GOT3 (cell line): ENCODE measurements at regions not wholly inside any gene's neighbourhood (a gene's known extent, or its start where the extent isn't known, plus 50 kb on each side); places are given as distances from the start of the nearest gene placed in this dataset.
"Not testable (repeated sequence)": the region's sequence is repeated elsewhere in the genome, so short reads cannot be mapped to it uniquely, and the experiment has no call there.

Experiments used
- DNase-seq: peaks from one replicate; lab custom pipeline; 2025; ENCODE audit warnings: mixed read lengths; lab: John Stamatoyannopoulos, UW

DNA sequence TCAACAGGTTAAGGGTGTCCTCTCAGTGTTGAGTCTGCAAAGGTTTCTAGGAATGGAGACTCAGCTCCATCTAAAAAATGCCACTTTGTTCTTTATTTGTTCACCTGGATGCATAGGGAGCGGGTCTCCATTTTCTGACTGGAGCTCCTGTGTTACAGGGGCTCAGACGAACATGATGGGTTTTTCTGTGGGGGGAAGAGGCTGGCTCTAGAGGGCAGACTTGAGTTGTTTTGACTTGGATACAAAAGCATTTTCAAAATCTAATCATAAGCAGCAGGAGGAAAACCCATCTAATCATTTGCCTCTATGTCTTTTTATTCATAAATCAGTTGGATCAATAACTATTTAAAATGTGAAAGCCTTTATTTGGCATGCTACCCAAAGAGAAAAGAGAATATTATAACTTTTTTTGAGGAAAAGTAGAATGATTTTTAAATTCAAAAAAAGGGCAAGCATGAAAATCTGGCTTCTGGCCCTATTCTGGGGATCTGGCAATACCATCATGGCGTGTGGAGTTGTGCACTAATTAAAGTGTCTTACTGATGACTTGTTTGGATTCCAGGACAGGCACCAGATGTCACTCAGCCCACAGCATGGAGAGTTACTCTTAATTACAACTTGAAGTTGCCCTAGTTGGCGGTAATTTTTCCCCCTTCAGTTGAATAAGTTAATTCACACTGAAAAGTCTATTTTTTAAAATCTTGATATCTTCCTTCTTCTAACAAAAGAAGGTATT is 594.9 kb downstream of the REEP3 start:
- no peak for DNase-seq

- DNase-seq, result no peak
These were observed 595.5 kb downstream of the REEP3 start for GRCh38 chr10:64116707-64117106.

DNA sequence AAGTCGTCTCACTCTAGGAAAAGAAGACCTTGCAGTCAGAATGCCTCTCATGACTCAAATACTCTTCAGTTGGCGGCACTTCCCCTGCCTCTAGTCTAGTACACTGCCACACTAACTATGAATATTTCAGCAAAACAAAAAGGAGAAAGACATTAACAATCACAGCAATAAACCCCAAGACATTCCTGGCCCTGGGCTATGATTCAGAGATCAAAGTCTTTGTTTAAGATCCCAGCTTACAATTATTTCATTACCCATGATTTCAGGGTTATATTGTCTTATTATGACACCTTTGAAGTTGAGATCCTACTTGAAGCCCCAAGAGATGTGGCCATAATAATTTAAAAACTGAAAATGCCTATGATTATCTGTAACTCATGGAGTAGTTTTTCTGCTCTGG is 597.5 kb downstream of the REEP3 start:
- DNase-seq, result no peak

- DNase-seq, result not testable (repeated sequence)
These were observed 599.2 kb downstream of the REEP3 start for GRCh38 chr10:64120301-64120980.

DNA sequence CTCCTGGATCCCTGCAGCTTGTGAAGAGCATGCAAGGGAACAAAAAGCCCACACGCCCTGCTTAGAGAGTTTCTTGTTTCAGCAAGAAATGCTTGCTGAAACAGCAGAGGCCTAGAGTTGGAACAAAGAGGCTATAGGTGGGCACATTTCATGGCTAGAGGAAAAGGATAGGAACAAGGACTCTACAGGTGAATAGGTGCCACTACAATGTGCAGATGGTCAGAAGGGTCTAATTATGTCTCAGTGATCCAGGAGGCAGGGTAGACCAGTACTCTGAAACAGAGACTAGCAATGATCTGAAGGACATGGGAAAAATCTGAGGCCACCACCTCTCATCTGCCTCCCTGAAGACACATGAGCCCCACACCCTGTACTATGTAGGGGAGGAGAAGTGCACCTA is 609.0 kb downstream of the REEP3 start:
- DNase-seq, result no peak

GRCh38 chr10:64134676-64135075 is 613.5 kb downstream of the REEP3 start:
- no peak for DNase-seq

DNA sequence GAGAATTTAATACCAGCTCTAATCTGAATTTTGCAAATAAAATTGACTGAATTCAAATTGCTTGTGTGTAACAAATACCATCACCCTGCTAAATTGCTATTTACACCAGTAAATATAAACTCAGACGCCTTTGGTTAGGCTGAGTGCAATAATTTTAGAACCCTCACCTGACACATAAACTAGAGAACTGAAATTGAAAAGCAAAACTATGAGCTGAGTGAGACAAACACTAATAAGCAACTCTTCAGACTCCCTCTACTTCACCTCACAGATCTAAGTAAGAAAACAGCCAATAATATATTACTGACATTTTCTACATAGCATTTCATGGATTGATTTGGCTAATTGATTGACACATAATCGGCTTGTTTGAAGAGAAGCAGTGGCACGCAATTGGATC is 621.2 kb downstream of the REEP3 start:
- DNase-seq, result no peak

GRCh38 chr10:64148607-64149006 is 627.4 kb downstream of the REEP3 start:
- DNase-seq, result no peak

DNA sequence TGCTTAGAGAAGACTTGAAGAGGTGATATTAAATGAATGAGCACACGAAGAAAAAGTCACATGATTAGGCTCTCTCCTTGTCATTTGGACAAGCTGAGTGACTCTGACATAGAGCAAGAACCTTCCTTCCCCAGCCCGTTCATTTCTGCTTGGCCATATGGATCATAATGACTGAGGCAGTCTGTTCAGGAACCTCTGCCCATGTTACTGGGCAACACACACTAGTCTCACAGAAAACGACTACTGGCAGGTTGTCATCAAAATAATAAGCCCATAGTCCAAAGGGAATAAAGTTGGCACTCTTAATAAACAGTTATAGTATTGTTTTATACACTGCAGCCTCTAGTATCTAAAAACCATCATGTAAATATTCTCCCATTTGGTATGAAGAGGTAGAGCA is 635.0 kb downstream of the REEP3 start:
- DNase-seq, result no peak

GRCh38 chr10:64158551-64158950 is 637.4 kb downstream of the REEP3 start:
- no peak for DNase-seq

- DNase-seq, result no peak
These were observed 639.0 kb downstream of the REEP3 start for GRCh38 chr10:64159910-64160872.

DNA sequence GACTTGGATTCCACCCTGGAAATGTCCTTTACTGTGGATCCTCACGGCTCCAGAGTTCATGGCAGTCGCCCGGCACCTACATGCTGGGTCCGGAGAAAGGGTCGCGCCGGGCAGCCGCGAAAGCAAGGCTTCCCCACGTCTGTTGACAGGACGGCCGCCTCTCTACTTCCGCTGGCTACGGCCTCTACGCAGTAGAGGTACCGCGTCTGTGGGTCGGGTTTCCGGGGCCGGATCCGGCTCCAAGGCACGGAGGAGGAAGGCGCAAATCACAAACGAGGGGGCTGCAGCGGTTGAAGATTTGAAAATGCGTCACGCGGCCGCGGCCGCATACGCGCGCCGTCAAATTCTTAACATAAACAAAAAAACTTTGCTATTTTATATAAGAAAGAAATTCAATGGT is 649.6 kb downstream of the REEP3 start:
- DNase-seq, result no peak

DNA sequence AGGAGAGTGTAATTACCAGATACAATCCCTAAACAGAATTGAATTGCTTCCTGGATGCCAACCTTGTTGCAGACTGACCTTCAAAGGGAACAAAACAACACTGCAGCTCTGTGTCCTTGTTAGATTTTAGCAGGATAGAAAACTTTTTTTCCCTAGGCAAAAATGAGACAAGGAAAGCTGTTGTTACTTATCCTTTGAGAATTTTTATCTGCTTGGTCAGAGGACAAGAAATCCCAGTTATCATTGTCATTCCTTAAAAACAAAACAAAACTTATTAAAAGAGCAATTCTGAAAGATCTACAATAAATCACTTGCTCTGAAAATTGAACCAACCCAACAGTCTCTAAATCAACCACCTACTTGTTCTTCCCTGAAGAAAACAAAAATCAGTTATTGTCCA is 652.6 kb downstream of the REEP3 start:
- DNase-seq, result no peak

GRCh38 chr10:64174666-64175255 is 653.6 kb downstream of the REEP3 start:
- DNase-seq, result no peak

DNA sequence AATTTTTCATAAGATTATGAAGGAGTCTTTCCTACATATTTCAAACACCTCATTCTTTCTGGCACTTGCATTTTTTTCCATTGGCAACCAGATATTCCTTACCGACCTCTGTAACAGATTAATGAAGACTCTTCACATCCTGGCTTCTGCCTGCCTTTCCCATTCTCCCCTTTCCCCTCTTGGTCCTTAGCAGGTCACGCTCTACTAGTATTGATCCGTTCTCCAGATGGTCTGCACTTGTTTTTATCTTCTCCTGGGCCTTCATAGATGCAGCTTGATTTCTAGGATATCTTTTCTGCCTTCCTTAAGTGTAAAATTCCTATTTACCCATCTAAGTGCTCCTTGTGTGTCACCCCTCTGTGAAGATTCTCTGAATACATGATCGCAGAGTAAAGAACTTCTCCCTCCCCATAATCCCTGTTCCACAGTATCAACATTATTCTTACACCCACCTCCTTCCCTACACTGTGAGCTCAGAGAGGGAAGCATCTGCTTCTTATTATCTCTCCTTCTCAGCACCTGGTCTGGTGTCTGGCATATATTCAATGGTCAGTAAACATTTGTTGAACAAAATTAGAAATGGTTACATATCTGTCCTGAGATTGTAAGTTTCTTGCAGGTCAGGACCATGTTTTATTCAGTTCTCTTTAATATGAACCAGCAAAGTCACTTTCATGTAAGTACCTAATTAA is 654.2 kb downstream of the REEP3 start:
- no peak for DNase-seq

GRCh38 chr10:64182671-64183070 is 661.5 kb downstream of the REEP3 start:
- DNase-seq, result no peak

DNA sequence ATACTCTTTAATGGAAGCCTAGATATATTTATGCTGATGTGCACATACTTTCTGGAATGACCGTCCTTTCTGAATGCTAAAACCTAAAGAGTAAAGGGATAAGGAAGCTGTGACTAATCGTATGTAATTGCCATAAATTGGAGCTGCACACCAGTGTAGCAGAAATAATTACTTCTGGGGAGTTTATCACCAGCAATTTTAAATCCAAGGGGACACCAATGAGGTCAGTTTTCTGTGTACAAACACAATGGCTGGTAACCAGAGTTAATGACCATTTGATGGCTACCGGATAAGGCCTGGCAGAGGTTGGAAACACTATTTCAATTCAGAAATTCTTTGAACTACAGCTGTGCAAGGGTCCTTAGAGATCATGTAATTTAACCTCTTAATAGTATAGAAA is 670.1 kb downstream of the REEP3 start:
- DNase-seq, result no peak

GRCh38 chr10:64196638-64197315 is 675.6 kb downstream of the REEP3 start:
- no peak for DNase-seq

DNA sequence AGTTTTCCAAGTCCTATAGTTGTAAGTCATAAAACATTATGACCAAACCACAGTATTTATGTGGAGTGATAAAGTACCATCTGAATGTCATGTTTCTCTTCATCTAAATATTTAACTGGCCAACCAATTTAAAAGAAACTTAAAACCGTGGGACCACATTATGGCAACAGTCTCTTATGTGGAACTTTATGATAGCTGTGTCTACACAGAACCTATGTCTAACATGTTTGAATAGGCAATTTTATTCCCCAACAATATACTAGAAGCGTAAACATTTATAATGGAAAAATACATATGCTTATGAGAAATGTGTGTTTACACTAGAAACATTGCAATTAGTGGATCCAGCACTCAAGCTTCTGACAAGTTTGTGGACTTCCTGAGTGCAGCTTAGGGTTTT is 680.7 kb downstream of the REEP3 start:
- no peak for DNase-seq

GRCh38 chr10:64204504-64204903 is 683.3 kb downstream of the REEP3 start:
- DNase-seq, result not testable (repeated sequence)

- no peak for DNase-seq
These were observed 685.2 kb downstream of the REEP3 start for GRCh38 chr10:64206409-64206808.
